ENCODE measurements at regions not wholly inside any gene's neighbourhood (a gene's known extent, or its start where the extent isn't known, plus 50 kb on each side); places are given as distances from the start of the nearest gene placed in this dataset.

DNA sequence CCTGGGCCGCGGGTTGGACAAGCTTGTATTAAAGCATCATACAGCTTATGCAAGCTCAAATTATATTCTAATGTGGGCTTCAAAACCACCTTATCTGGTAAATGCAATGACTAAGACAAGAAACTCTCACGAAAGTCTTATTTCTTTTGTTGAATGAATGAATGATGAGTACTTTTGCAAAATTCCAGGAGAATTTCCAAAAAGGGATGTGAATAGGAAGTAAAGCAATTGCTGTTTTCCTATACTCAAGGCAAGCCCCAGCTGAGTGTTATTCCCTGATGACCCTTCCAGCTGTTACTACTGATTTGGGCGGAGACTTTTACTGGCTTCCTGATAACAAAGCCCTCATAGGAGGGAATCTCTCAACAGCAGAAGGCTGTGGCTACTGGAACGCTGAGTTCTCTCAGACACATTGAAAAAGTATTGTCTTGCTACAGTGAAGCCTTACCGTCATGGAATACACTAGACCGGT lies 162.8 kb downstream of the SREK1 start:
- BruUV-seq (replicated peaks) = no TSS peak
- Histone ChIP-seq H3K27ac (ENCODE audit: low read depth, low read length, poor library complexity, severe bottlenecking) (no peak overlapping the region), H3K27me3 (replicated peaks; ENCODE audit: insufficient read depth, low read depth, low read length, poor library complexity) (peaks cover 4% of the 10 kb centered on the region), H3K4me3 (ENCODE audit: low read depth, low read length, poor library complexity, severe bottlenecking) (no peak overlapping the region), H3K9me3 (ENCODE audit: low read depth, low read length, poor library complexity, severe bottlenecking) (no peaks in the 10 kb centered on the region), H3K36me3 (ENCODE audit: insufficient read depth, low read length, poor library complexity, severe bottlenecking) (no peaks in the 10 kb centered on the region), H3K4me1 (ENCODE audit: insufficient read depth, low read length, poor library complexity, severe bottlenecking) (no peaks in the 10 kb centered on the region)
- intact Hi-C loops (cut with micrococcal nuclease; ENCODE audit: unreplicated experiment) = loop anchor here (1.0 to 5.0 kb wide), 3 partner anchors 190 to 465 kb away; no protein-coding TSS in a partner anchor
- peak; percentile 11 for DNase-seq (ENCODE audit: low spot score)
- ChIA-PET CTCF (interaction anchor here (1.0 to 1.2 kb wide), 5 partner anchors 442 to 1496 kb away, joined by 3 to 25 read pairs (median 3); no protein-coding TSS in a partner anchor), POLR2A (ENCODE audit: low non-redundant PET) (no interaction called here)
- no peak for TF ChIP-seq EZH2 (IDR thresholded peaks at IDR 0.05; ENCODE audit: borderline replicate concordance, low read depth, low read length, poor library complexity, severe bottlenecking)
- TF ChIP-seq, protein P1, sequence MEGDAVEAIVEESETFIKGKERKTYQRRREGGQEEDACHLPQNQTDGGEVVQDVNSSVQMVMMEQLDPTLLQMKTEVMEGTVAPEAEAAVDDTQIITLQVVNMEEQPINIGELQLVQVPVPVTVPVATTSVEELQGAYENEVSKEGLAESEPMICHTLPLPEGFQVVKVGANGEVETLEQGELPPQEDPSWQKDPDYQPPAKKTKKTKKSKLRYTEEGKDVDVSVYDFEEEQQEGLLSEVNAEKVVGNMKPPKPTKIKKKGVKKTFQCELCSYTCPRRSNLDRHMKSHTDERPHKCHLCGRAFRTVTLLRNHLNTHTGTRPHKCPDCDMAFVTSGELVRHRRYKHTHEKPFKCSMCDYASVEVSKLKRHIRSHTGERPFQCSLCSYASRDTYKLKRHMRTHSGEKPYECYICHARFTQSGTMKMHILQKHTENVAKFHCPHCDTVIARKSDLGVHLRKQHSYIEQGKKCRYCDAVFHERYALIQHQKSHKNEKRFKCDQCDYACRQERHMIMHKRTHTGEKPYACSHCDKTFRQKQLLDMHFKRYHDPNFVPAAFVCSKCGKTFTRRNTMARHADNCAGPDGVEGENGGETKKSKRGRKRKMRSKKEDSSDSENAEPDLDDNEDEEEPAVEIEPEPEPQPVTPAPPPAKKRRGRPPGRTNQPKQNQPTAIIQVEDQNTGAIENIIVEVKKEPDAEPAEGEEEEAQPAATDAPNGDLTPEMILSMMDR (conservative IDR thresholded peaks at IDR 0.05; ENCODE audit: low read depth, low read length) = no peak

DNA sequence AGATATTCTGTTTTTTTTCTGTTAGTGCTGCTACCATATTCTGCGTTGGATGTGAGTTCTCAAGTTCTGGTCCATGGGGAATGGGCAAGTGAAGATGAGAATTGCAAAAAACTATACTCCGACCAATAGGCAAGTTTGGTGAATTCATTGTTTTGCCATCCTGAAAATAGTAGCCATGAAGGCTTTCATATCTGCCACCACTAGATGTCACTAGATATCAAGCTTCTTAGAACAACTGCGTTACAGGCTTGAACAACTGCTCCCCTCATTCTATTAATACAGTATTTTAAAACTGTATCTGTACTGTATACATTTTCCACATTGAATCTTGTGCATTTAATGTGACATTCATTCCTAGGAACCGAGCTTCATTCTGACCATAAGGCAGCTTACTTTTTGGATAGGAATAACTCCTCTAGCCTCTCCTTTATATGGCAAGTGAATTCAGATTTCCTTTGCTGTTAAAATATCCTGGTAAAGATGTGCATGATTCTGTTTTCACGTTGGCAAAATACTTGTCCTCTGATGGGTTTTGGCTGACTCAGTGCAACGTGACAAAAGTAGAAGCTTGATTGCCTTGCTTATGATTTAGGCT lies 163.6 kb downstream of the SREK1 start:
- ChIA-PET CTCF (interaction anchor here (0.5 to 1.7 kb wide), 2 partner anchors 31 to 450 kb away, joined by 6 to 9 read pairs; no protein-coding TSS in a partner anchor), POLR2A (ENCODE audit: low non-redundant PET) (no interaction called here)
- no peak for TF ChIP-seq EZH2 (IDR thresholded peaks at IDR 0.05; ENCODE audit: borderline replicate concordance, low read depth, low read length, poor library complexity, severe bottlenecking)
- TF ChIP-seq, protein P1 (conservative IDR thresholded peaks at IDR 0.05; ENCODE audit: low read depth, low read length) = peak; percentile 84
- Histone ChIP-seq H3K36me3 (ENCODE audit: insufficient read depth, low read length, poor library complexity, severe bottlenecking) (no peaks in the 10 kb centered on the region), H3K27me3 (replicated peaks; ENCODE audit: insufficient read depth, low read depth, low read length, poor library complexity) (peaks cover 4% of the 10 kb centered on the region), H3K4me1 (ENCODE audit: insufficient read depth, low read length, poor library complexity, severe bottlenecking) (no peaks in the 10 kb centered on the region), H3K27ac (ENCODE audit: low read depth, low read length, poor library complexity, severe bottlenecking) (no peak overlapping the region), H3K4me3 (ENCODE audit: low read depth, low read length, poor library complexity, severe bottlenecking) (no peak overlapping the region), H3K9me3 (ENCODE audit: low read depth, low read length, poor library complexity, severe bottlenecking) (no peaks in the 10 kb centered on the region)
- BruUV-seq (replicated peaks) = no TSS peak
- intact Hi-C loops (cut with micrococcal nuclease; ENCODE audit: unreplicated experiment) = loop anchor here (1.0 to 5.0 kb wide), 3 partner anchors 190 to 465 kb away; no protein-coding TSS in a partner anchor
- peak; percentile 80 for DNase-seq (ENCODE audit: low spot score)

DNA sequence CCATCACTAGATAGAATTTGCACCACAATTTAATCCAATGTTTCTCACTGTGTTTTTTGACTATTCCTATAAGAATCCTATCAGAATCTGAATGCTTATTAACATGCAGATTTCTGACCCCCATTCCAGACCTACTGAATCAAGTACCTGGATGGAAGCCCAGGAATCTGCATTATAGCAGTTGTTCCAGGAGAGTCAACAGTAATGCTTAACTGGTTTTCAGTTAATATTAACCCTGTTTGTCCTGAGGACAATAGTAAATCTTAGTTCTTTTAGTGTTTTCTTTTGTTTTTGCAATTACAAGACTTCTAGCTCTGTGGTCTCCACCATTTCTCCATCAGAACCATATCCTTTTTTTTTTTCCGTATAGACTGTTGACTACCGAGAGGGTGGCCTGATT lies 168.2 kb downstream of the SREK1 start:
- TF ChIP-seq, protein P1 (conservative IDR thresholded peaks at IDR 0.05; ENCODE audit: low read depth, low read length) = no peak
- TF ChIP-seq EZH2 (IDR thresholded peaks at IDR 0.05; ENCODE audit: borderline replicate concordance, low read depth, low read length, poor library complexity, severe bottlenecking) = no peak
- POLR2A ChIA-PET (ENCODE audit: low non-redundant PET) = no interaction called here
- no peak overlapping the region for H3K4me3 ChIP-seq (ENCODE audit: low read depth, low read length, poor library complexity, severe bottlenecking)
- DNase-seq (ENCODE audit: low spot score) = no peak
- no peaks in the 10 kb centered on the region for H3K9me3 ChIP-seq (ENCODE audit: low read depth, low read length, poor library complexity, severe bottlenecking)
- BruUV-seq (replicated peaks) = no TSS peak
- no peaks in the 10 kb centered on the region for H3K4me1 ChIP-seq (ENCODE audit: insufficient read depth, low read length, poor library complexity, severe bottlenecking)
- H3K27me3 ChIP-seq (replicated peaks; ENCODE audit: insufficient read depth, low read depth, low read length, poor library complexity) = peaks cover 4% of the 10 kb centered on the region
- no peak overlapping the region for H3K27ac ChIP-seq (ENCODE audit: low read depth, low read length, poor library complexity, severe bottlenecking)
- intact Hi-C loops (cut with micrococcal nuclease; ENCODE audit: unreplicated experiment) = no loop called here
- no peaks in the 10 kb centered on the region for H3K36me3 ChIP-seq (ENCODE audit: insufficient read depth, low read length, poor library complexity, severe bottlenecking)
- CTCF ChIA-PET = no interaction called here
